ENCODE measurements at regions not wholly inside any gene's neighbourhood (a gene's known extent, or its start where the extent isn't known, plus 50 kb on each side); places are given as distances from the start of the nearest gene placed in this dataset.

GRCh38 chr9:113818391-113818790 lies 57.7 kb upstream of the ZNF618 start:
- H3K9ac ChIP-seq (ENCODE audit: low read depth, low read length): no peak overlapping the region
- H3K4me3 ChIP-seq (ENCODE audit: low read length): no peak overlapping the region

DNA sequence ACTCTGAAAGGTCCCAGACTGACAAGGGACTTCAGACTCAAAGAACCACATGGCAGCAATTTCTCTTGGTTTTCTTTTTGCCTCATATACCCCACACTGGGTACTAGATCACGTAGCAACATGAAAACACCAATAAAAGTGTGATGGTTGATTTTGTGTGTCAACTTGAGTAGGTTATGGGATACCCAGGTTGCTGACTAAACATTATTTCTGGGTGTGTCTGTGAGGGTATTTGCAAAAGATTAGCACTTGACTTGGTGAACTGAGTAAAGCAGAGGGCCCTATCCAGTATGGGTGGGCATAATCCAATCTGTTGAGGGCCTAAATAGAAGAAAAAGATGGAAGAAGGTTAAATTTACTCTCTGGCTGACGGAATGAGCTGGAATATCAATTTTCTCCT lies 53.8 kb upstream of the ZNF618 start:
- Histone ChIP-seq H3K27ac (ENCODE audit: low read length) (no peak overlapping the region), H3K27me3 (ENCODE audit: insufficient read depth, low read length) (no peaks in the 10 kb centered on the region; the same call in 1 of the 2 replicates), H3K36me3 (ENCODE audit: insufficient read depth, low read depth, low read length) (no peaks in the 10 kb centered on the region), H3K4me1 (ENCODE audit: insufficient read depth, low read length) (no peaks in the 10 kb centered on the region), H3K9ac (ENCODE audit: low read depth, low read length) (no peak overlapping the region), H3K4me3 (ENCODE audit: low read length) (no peak overlapping the region), H3K9me3 (ENCODE audit: insufficient read depth, low read depth, low read length) (no peaks in the 10 kb centered on the region)

More at GRCh38 chr9:113818391-113818790, 57.7 kb upstream of the ZNF618 start:
- H3K27ac ChIP-seq (ENCODE audit: low read length): no peak overlapping the region
- no peaks in the 10 kb centered on the region; the same call in 1 of the 2 replicates for H3K27me3 ChIP-seq (ENCODE audit: insufficient read depth, low read length)
- no peaks in the 10 kb centered on the region for H3K9me3 ChIP-seq (ENCODE audit: insufficient read depth, low read depth, low read length)
- H3K36me3 ChIP-seq (ENCODE audit: insufficient read depth, low read depth, low read length): no peaks in the 10 kb centered on the region
- H3K4me1 ChIP-seq (ENCODE audit: insufficient read depth, low read length): no peaks in the 10 kb centered on the region

GRCh38 chr9:113823421-113823820 lies 52.7 kb upstream of the ZNF618 start:
- H3K4me1 ChIP-seq (ENCODE audit: insufficient read depth, low read length): no peaks in the 10 kb centered on the region

More at GRCh38 chr9:113823421-113823820, 52.7 kb upstream of the ZNF618 start:
- H3K27ac ChIP-seq (ENCODE audit: low read length): no peak overlapping the region
- no peaks in the 10 kb centered on the region; the same call in 1 of the 2 replicates for H3K27me3 ChIP-seq (ENCODE audit: insufficient read depth, low read length)
- no peaks in the 10 kb centered on the region for H3K9me3 ChIP-seq (ENCODE audit: insufficient read depth, low read depth, low read length)
- no peak overlapping the region for H3K4me3 ChIP-seq (ENCODE audit: low read length)
- no peak overlapping the region for H3K9ac ChIP-seq (ENCODE audit: low read depth, low read length)
- no peaks in the 10 kb centered on the region for H3K36me3 ChIP-seq (ENCODE audit: insufficient read depth, low read depth, low read length)
